ENCODE measurements at regions not wholly inside any gene's neighbourhood (a gene's known extent, or its start where the extent isn't known, plus 50 kb on each side); places are given as distances from the start of the nearest gene placed in this dataset.

GRCh38 chr12:85457016-85457415 lies 177.0 kb downstream of the ALX1 start (continued):
- no peak for TF ChIP-seq BRCA1 (IDR thresholded peaks at IDR 0.05; ENCODE audit: low read depth, low read length)
